AG20443 (cell line): ENCODE measurements at regions not wholly inside any gene's neighbourhood (a gene's known extent, or its start where the extent isn't known, plus 50 kb on each side); places are given as distances from the start of the nearest gene placed in this dataset.
A peak's percentile ranks its signal among the peaks of the same experiment; 100 is the strongest.
"Not testable (repeated sequence)": the region's sequence is repeated elsewhere in the genome, so short reads cannot be mapped to it uniquely, and the experiment has no call there.

Source experiments
- DNase-seq: peaks from one replicate; pipeline ENCODE4 v3.0.0; 2012; ENCODE audit warnings: low spot score, mixed read lengths

DNA sequence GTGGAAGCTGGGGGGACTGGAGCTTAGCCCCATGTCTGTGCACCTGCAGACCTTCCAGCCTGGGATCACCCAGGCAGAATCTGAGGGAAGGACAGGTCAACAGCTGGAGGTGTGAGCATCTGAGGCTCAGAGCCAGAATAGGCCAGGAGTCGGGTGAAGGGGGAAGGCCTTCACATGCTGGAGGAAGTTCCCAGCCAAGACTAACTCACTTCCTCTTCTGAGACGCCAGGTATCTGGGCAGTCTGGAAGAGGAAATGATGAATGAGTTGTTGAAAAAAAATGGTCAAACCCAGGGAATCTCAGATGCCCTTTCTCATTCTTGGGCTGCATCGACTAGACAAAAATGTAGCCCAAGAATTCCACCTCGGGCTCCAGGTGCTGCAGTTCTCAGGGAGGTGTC lies 73.6 kb upstream of the TIAM2 start:
- no peak for DNase-seq

- DNase-seq = no peak
Measured at GRCh38 chr6:154923199-154923869, 71.8 kb upstream of the TIAM2 start.

DNA sequence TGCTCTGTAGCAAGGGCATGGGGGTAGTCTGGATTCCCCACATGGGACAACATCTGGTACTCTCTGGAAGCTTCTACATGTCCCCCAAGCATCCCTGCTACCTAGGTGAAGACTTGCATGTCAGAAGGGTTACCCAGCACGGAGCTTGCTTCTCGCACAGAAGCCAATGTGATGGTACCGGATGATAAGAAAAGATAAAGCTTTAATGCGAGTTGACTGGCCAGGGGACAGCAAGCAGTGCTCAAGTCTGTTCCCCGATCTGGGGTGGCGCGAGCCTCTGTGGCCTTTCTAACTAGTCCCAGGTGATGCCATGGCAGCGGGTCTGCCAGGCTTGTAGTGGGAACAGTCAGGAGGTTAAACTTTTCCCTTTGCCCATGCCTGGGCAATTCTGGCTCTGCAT lies 70.0 kb upstream of the TIAM2 start:
- no peak for DNase-seq

DNA sequence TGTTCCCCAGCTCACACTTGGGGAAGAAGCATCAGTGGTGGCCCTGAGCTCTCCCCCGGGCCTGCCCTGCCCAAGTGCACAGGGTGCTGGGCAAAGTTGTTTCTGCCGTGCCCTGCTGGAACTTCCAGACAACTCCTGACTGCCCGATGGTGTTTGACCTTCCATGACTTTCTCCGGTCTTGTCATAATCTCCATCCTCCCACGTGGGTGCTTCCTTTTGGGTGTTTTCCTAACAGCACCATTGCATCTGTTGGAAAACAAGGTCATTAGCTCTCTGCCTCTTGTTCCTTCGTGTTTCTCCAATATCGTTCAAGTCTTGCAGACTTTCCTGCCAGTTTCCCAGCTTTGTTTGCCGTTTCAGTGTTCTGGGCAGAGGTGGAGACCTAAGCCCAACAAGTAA lies 68.7 kb upstream of the TIAM2 start:
- no peak for DNase-seq

- peak; percentile 80 for DNase-seq
Measured at GRCh38 chr6:154928325-154928922, 66.7 kb upstream of the TIAM2 start.

DNA sequence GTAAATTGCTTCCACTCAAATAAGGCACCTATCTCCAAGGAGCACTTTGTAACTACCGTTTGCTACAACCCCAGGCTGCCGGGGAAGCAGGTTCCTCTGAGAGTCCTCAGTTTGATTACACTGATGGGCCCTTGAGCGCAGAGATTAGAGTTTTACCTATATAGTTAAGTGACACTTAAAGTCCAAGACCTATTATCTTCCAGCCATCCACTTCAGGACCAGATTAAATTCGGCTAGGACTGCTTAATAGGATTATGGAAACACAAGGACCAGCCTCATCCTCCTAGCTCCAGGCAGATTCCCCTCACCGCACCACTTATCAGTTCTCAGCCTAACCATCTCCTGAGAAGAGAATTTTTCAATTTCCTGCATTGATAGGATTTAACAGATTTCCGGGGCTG lies 64.7 kb upstream of the TIAM2 start:
- no peak for DNase-seq

- DNase-seq = peak; percentile 50
Measured at GRCh38 chr6:154931711-154932424, 63.2 kb upstream of the TIAM2 start.

DNA sequence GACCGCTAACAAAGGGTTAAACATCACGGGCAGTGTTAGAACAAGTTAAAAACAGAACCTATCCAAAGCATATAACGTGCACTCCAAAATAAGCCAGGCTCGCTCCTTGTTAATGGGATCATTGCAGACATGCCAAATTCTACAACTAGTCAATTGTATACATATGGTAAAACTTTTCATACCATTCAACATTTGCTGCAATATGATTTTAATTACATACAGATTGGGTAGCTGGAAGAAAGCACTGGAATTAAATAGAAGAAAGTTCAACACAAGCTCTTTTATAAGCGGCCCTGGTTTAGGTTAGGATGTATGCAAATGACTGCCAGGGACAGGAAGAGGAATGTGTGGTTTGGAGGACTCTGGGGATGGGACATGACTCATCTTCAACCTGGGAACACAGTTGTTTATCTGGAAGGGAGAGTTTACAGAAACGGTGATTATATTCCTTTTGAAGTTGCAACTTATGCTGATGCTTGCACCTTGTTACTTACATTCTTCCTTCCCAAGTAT lies 62.5 kb upstream of the TIAM2 start:
- peak; percentile 49 for DNase-seq

- DNase-seq = no peak
Measured at GRCh38 chr6:154933181-154933827, 61.8 kb upstream of the TIAM2 start.

DNA sequence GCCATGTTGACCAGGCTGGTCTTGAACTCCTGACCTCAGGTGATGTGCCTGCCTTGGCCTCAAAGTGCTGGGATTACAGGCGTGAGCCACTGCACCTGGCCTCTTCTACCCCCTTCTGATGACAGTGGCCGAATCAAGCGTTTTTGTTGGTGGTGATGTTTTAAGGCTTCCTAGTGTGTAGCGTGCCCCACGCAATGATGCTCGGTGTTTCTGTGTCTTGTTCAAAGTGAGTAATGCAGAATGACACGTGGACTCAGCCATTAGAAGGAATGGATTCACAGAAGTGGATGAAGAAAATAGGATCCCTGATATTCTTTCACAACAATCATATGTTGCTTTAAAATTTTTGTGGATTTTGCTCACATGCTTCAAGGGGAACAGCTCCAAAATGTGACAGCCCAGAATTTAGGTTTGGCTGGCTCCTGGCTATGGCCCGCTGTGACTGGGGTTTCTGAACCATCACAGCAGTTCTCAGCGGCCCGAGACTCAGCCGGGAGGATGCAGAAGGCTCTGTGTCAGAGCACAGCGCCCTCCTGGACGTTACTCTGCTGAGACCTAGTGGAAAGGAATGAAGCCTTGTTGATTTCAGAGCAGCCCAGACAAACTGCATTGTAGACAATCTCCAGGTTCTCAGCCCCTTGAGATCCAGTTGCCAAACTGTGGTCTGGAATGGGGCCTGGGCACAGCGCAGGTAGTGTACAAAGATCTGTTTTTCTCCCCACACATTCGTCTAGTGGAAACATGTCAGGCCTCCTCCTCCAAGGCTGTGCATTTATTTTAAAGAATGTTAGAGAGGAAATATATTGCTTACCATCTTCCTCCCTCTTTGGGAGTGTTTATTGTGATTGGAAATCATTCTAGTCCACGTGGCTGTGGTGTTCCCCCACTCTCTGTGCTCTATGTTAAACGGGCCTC lies 57.6 kb upstream of the TIAM2 start:
- DNase-seq = peak; percentile 33

- no peak for DNase-seq
Measured at GRCh38 chr6:154938221-154938580, 56.9 kb upstream of the TIAM2 start.

- DNase-seq = not testable (repeated sequence)
Measured at GRCh38 chr6:154938727-154939285, 56.3 kb upstream of the TIAM2 start.

- no peak for DNase-seq
Measured at GRCh38 chr6:154942770-154943169, 52.3 kb upstream of the TIAM2 start.

DNA sequence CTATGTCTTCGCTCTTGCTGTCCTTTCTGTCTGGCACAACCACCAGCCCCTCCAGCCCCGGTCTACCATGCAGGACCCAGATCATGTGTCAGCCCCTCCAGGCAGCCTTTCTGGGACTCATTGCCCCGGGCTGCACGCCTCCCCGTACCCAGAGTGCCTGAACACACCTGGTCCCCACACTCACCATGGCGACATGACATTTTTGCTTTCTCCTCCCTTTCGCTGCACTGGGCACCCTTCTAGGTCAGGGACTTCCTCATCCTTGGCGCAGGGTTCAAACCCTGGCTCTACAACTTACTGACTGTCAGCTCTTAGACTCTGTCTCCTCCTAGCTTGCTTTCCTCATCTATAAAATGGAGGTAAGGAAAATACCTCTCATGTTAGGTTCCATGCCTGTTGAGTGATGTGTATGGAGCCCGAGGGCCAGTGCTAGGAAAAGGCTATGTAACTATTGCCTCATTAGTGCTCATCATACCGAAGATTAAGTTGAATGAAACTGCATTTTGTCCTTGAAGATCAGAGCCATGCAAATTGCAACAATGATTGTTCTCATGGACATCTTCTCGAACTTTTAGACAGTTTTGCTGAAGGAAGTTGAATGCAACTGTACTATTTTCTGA lies 49.7 kb upstream of the TIAM2 start:
- DNase-seq = no peak
